ENCODE measurements at regions not wholly inside any gene's neighbourhood (a gene's known extent, or its start where the extent isn't known, plus 50 kb on each side); places are given as distances from the start of the nearest gene placed in this dataset.

- H4K5ac ChIP-seq (ENCODE audit: low read depth, low read length) = no peak overlapping the region
- no peak overlapping the region for H3K4ac ChIP-seq (ENCODE audit: low read depth, low read length)
- peak overlapping the region; percentile 36; the same call in 1 of the 2 replicates for H3K4me2 ChIP-seq (ENCODE audit: low read depth, low read length)
- no peak overlapping the region for H3K14ac ChIP-seq (replicated peaks; ENCODE audit: low read depth, low read length)
- no peak overlapping the region for H2AK5ac ChIP-seq (ENCODE audit: low read depth, low read length)
- no TSS peak for BruUV-seq (replicated peaks)
- H2BK5ac ChIP-seq (ENCODE audit: low read depth, low read length, poor library complexity, severe bottlenecking) = peak overlapping the region; percentile 96
- H3K9ac ChIP-seq (ENCODE audit: low read depth, low read length) = no peak overlapping the region
- peak overlapping the region; percentile 79 for H3K56ac ChIP-seq (ENCODE audit: extremely low read depth, insufficient read depth, low read length)
- no peaks in the 10 kb centered on the region for H3K27me3 ChIP-seq (ENCODE audit: control insufficient read depth, insufficient read depth, low read length)
- intact Hi-C loops (cut with micrococcal nuclease) (no loop called here), dilution Hi-C loops (cut with HindIII; ENCODE audit: low sequenced_read_pairs, unreplicated experiment) (no loop called here), in situ Hi-C loops (cut with MboI; ENCODE audit: low sequenced_read_pairs) (no loop called here)
- ATAC-seq (ENCODE audit: low read depth) (peak; percentile 90), DNase-seq (peak; percentile 81)
- CTCF ChIA-PET = no interaction called here
- H3K4me1 ChIP-seq (ENCODE audit: control insufficient read depth, insufficient read depth, low read length) = peaks cover 2% of the 10 kb centered on the region; the same call in 1 of the 2 replicates
- TF ChIP-seq NFE2L2 (IDR thresholded peaks at IDR 0.05; ENCODE audit: low read depth, low read length) (no peak), MAFK (IDR thresholded peaks at IDR 0.05; ENCODE audit: low read depth, low read length) (peak; percentile 72)
- no peaks in the 10 kb centered on the region for H3K36me3 ChIP-seq (ENCODE audit: control insufficient read depth, insufficient read depth, low read length)
- H2AK9ac ChIP-seq (replicated peaks; ENCODE audit: low read depth, low read length, poor library complexity) = no peak overlapping the region
- H3K18ac ChIP-seq (ENCODE audit: low read depth, low read length) = no peak overlapping the region
- H4K8ac ChIP-seq (ENCODE audit: low read depth in 2 of 2, low read length in 2 of 2) = peak overlapping the region in 1 of 2 experiments; percentile 64; a peak in 1 of 4 replicates
- H2BK20ac ChIP-seq (ENCODE audit: low read depth, low read length) = peak overlapping the region; percentile 35; the same call in 1 of the 2 replicates
- no peaks in the 10 kb centered on the region for H3K79me1 ChIP-seq (ENCODE audit: low read depth in 1 of 2, low read length in 2 of 2)
- H3K23ac ChIP-seq (ENCODE audit: low read depth, low read length) = peak overlapping the region; percentile 12; the same call in 1 of the 2 replicates
- peak overlapping the region; percentile 47; the same call in 1 of the 2 replicates for H2BK120ac ChIP-seq (ENCODE audit: low read depth, low read length)
- H4K20me1 ChIP-seq (ENCODE audit: insufficient read depth, low read length) = no peaks in the 10 kb centered on the region
- no peak overlapping the region for H2BK15ac ChIP-seq (ENCODE audit: low read depth, low read length)
- no peak overlapping the region for H2AFZ ChIP-seq (replicated peaks; ENCODE audit: low read length, poor library complexity)
- H4K91ac ChIP-seq (ENCODE audit: insufficient read depth, low read depth, low read length) = no peak overlapping the region
- H3K4me3 ChIP-seq (ENCODE audit: insufficient read depth, low read depth, low read length) = no peak overlapping the region
- POLR2A ChIA-PET (ENCODE audit: unreplicated experiment) = no interaction called here
- no peaks in the 10 kb centered on the region; the same call in 1 of the 2 replicates for H3K9me1 ChIP-seq (ENCODE audit: insufficient read depth, low read length)
- H3K27ac ChIP-seq (ENCODE audit: insufficient read depth, low read length) = peak overlapping the region; percentile 10; the same call in 1 of the 2 replicates
- peaks cover 3% of the 10 kb centered on the region; the same call in 1 of the 2 replicates for H3K9me3 ChIP-seq (ENCODE audit: control insufficient read depth, insufficient read depth, low read length)
Observed at GRCh38 chr2:189267925-189268579, 88.5 kb upstream of the COL5A2 start.

Measured in IMR-90 (cell line).